H9 (cell line): ENCODE measurements at regions not wholly inside any gene's neighbourhood (a gene's known extent, or its start where the extent isn't known, plus 50 kb on each side); places are given as distances from the start of the nearest gene placed in this dataset.
A peak's percentile ranks its signal among the peaks of the same experiment; 100 is the strongest.

Source experiments
- DNase-seq: peaks from one replicate; pipeline ENCODE4 v3.0.0-alpha.2; 2017
- H2AFZ ChIP-seq: one replicate; pipeline ENCODE4 v1.6.1; 2013; ENCODE audit warnings: mild to moderate bottlenecking, low read length, control low read depth, moderate library complexity
- H2AK5ac ChIP-seq: 2 replicates; pipeline ENCODE4 v1.6.1; 2013; ENCODE audit warnings: low read length, control low read depth, mixed read lengths; ENCODE audit not compliant: insufficient read length
- H2BK120ac ChIP-seq: one replicate; pipeline ENCODE4 v1.6.1; 2013; ENCODE audit warnings: low read depth, mild to moderate bottlenecking, low read length, control low read depth, inconsistent platforms; ENCODE audit not compliant: poor library complexity, severe bottlenecking
- H2BK12ac ChIP-seq: 2 replicates; pipeline ENCODE4 v1.6.1; 2013; ENCODE audit warnings: low read length, control low read depth, mixed read lengths, low read depth; ENCODE audit not compliant: insufficient read length
- H2BK15ac ChIP-seq: 2 replicates; pipeline ENCODE4 v1.6.1; 2013; ENCODE audit warnings: low read depth, low read length, control low read depth
- H2BK20ac ChIP-seq: one replicate; pipeline ENCODE4 v1.6.1; 2013; ENCODE audit warnings: low read depth, mild to moderate bottlenecking, low read length, control low read depth, inconsistent platforms; ENCODE audit not compliant: poor library complexity, severe bottlenecking
- H2BK5ac ChIP-seq: 2 replicates; pipeline ENCODE4 v1.6.1; 2013; ENCODE audit warnings: low read length, control low read depth, mixed read lengths; ENCODE audit not compliant: insufficient read length
- H3K14ac ChIP-seq: 2 replicates; pipeline ENCODE4 v1.6.1; 2013; ENCODE audit warnings: low read length, control low read depth; ENCODE audit not compliant: insufficient read depth
- H3K18ac ChIP-seq: 2 replicates; pipeline ENCODE4 v1.6.1; 2013; ENCODE audit warnings: low read depth, mild to moderate bottlenecking, mixed read lengths, low read length, control low read depth; ENCODE audit not compliant: insufficient read length
- H3K23ac ChIP-seq: 2 replicates; pipeline ENCODE4 v1.6.1; 2013; ENCODE audit warnings: low read length, control low read depth, mixed read lengths, low read depth; ENCODE audit not compliant: insufficient read length
- H3K23me2 ChIP-seq: 2 replicates; pipeline ENCODE4 v1.6.1; 2013; ENCODE audit warnings: low read depth, mild to moderate bottlenecking, mixed read lengths, low read length, control low read depth; ENCODE audit not compliant: insufficient read length, poor library complexity, severe bottlenecking
- H3K27ac ChIP-seq: 2 replicates; pipeline ENCODE4 v1.5.1; 2013; ENCODE audit warnings: low read length, control low read depth, mixed read lengths, low read depth; ENCODE audit not compliant: insufficient read length
- H3K27me3 ChIP-seq: 2 replicates; pipeline ENCODE4 v1.6.1; 2013; ENCODE audit warnings: low read length, control low read depth, inconsistent platforms; ENCODE audit not compliant: insufficient read depth
- H3K4ac ChIP-seq: 2 replicates; pipeline ENCODE4 v1.6.1; 2013; ENCODE audit warnings: low read depth, mild to moderate bottlenecking, control low read depth, inconsistent platforms, low read length, moderate library complexity
- H3K4me1 ChIP-seq: 2 replicates; pipeline ENCODE4 v1.6.1; 2013; ENCODE audit warnings: low read length, control low read depth, inconsistent platforms; ENCODE audit not compliant: insufficient read depth
- H3K4me2 ChIP-seq: 2 replicates; pipeline ENCODE4 v1.6.1; 2013; ENCODE audit warnings: low read length, control low read depth, mixed read lengths; ENCODE audit not compliant: insufficient read length, insufficient read depth
- H3K56ac ChIP-seq: 2 replicates; pipeline ENCODE4 v1.6.1; 2013; ENCODE audit warnings: low read depth, mild to moderate bottlenecking, mixed read lengths, low read length, control low read depth; ENCODE audit not compliant: insufficient read length
- H3K79me1 ChIP-seq: 2 replicates; pipeline ENCODE4 v1.6.1; 2013; ENCODE audit warnings: low read depth, mild to moderate bottlenecking, moderate library complexity, low read length, control low read depth, inconsistent platforms; ENCODE audit not compliant: insufficient read depth, poor library complexity, severe bottlenecking
- H3K79me2 ChIP-seq: 2 replicates; pipeline ENCODE4 v1.6.1; 2013; ENCODE audit warnings: low read length, control low read depth, inconsistent platforms; ENCODE audit not compliant: insufficient read depth
- H3K9ac ChIP-seq: 2 replicates; pipeline ENCODE4 v1.6.1; 2013; ENCODE audit warnings: low read length, control low read depth, mixed read lengths; ENCODE audit not compliant: insufficient read length; ENCODE audit errors: extremely low read depth
- H3K9me3 ChIP-seq: one replicate; pipeline ENCODE4 v1.6.1; 2013; ENCODE audit warnings: low read depth, low read length, inconsistent platforms; ENCODE audit not compliant: control insufficient read depth
- H3T11ph ChIP-seq: one replicate; pipeline ENCODE4 v1.6.1; 2013; ENCODE audit warnings: mild to moderate bottlenecking, low read length, control low read depth, inconsistent platforms
- H4K20me1 ChIP-seq: one replicate; pipeline ENCODE4 v1.6.1; 2013; ENCODE audit not compliant: control insufficient read depth, insufficient read length, insufficient read depth
- H4K5ac ChIP-seq: 2 replicates; pipeline ENCODE4 v1.6.1; 2013; ENCODE audit warnings: low read depth, mild to moderate bottlenecking, mixed read lengths, low read length, control low read depth; ENCODE audit not compliant: insufficient read length
- H4K8ac ChIP-seq: replicated peaks from 2 replicates; pipeline ENCODE4 v1.6.1; 2013; ENCODE audit warnings: low read length, control low read depth, mixed read lengths, low read depth; ENCODE audit not compliant: insufficient read length
- H4K91ac ChIP-seq: 2 replicates; pipeline ENCODE4 v1.6.1; 2013; ENCODE audit warnings: low read depth, mild to moderate bottlenecking, moderate library complexity, mixed read lengths, low read length, control low read depth; ENCODE audit not compliant: insufficient read length
- H3K27ac Mint-ChIP-seq, 3 experiments: 2 replicates in 2 of 3; 3 replicates in 1 of 3; pipeline ENCODE4 v1.8.0; 2020 to 2021; ENCODE audit warnings: mixed read lengths in 3 of 3, mild to moderate bottlenecking in 1 of 3, moderate library complexity in 1 of 3
- H3K27me3 Mint-ChIP-seq: 2 replicates; pipeline ENCODE4 v1.8.0; 2021; ENCODE audit warnings: low read depth, mild to moderate bottlenecking, moderate library complexity, mixed read lengths
- H3K36me3 Mint-ChIP-seq, 3 experiments: 2 replicates in 2 of 3; 3 replicates in 1 of 3; pipeline ENCODE4 v1.8.0; 2020 to 2021; ENCODE audit warnings: low read depth in 3 of 3, mixed read lengths in 3 of 3; ENCODE audit not compliant: insufficient read depth in 1 of 3
- H3K4me1 Mint-ChIP-seq, 2 experiments: 2 replicates each; pipeline ENCODE4 v1.8.0; 2020; ENCODE audit warnings: mixed read lengths in 2 of 2
- H3K4me3 Mint-ChIP-seq, 2 experiments: 2 replicates in 1 of 2; 3 replicates in 1 of 2; pipeline ENCODE4 v1.8.0; 2020 to 2021; ENCODE audit warnings: mild to moderate bottlenecking in 2 of 2, mixed read lengths in 2 of 2, moderate library complexity in 1 of 2
- H3K9me3 Mint-ChIP-seq, 2 experiments: 2 replicates in 1 of 2; 3 replicates in 1 of 2; pipeline ENCODE4 v1.8.0; 2020; ENCODE audit warnings: mild to moderate bottlenecking in 2 of 2, mixed read lengths in 2 of 2, moderate library complexity in 1 of 2
- CTCF ChIP-seq: fragments of 200-600 bp; sonication (generic); conservative IDR thresholded peaks from 3 replicates; pipeline ENCODE4 v1.8.0; 2021; ENCODE audit warnings: antibody characterized with exemption, mild to moderate bottlenecking
- WGBS: extraction: QIAGEN DNeasy Blood & Tissue Kit; methylation state at CpG from one replicate; pipeline ENCODE4 v1.1.7; 2013; ENCODE audit warnings: missing lambda C conversion rate, low lambda C conversion rate, mixed read lengths; ENCODE audit not compliant: insufficient read length; ENCODE audit errors: extremely low coverage; 5-methylcytosine and 5-hydroxymethylcytosine counted together

GRCh38 chr20:24765316-24766142, 183.5 kb upstream of the CST7 start:
- no peak overlapping the region for H2BK15ac ChIP-seq
- H3K4me1 ChIP-seq: no peaks in the 10 kb centered on the region
- Mint-ChIP-seq H3K4me3 (no peak overlapping the region), H3K36me3 (peaks cover 0 to 3% (median 0%) of the 10 kb centered on the region in 3 experiments; a peak in 3 of 7 replicates), H3K4me1 (peaks cover 7 to 11% of the 10 kb centered on the region in 2 experiments), H3K27ac (no peak overlapping the region; a peak in 1 of 7 replicates), H3K27me3 (peaks cover 6% of the 10 kb centered on the region), H3K9me3 (peaks cover 4 to 5% of the 10 kb centered on the region in 2 experiments; a peak in 4 of 5 replicates)
- no CpG with 5 or more reads among the region's 12 CpGs for WGBS
- H3K14ac ChIP-seq: no peak overlapping the region; the same call in 1 of the 2 replicates
- no peaks in the 10 kb centered on the region for H3K9me3 ChIP-seq
- no peak overlapping the region for H3K56ac ChIP-seq
- H4K91ac ChIP-seq: no peak overlapping the region
- H3K9ac ChIP-seq: no peak overlapping the region
- no peak overlapping the region for H3K4ac ChIP-seq
- H3K79me2 ChIP-seq: no peaks in the 10 kb centered on the region
- H3K23ac ChIP-seq: no peak overlapping the region
- no peak overlapping the region for H3K27ac ChIP-seq
- no peak overlapping the region for H4K8ac ChIP-seq
- no peak for TF ChIP-seq CTCF
- H2BK120ac ChIP-seq: no peak overlapping the region
- no peak overlapping the region for H2BK20ac ChIP-seq
- H3K18ac ChIP-seq: no peak overlapping the region
- H4K20me1 ChIP-seq: no peaks in the 10 kb centered on the region
- no peaks in the 10 kb centered on the region for H3K79me1 ChIP-seq
- H2BK5ac ChIP-seq: no peak overlapping the region
- no peaks in the 10 kb centered on the region for H3K23me2 ChIP-seq
- no peaks in the 10 kb centered on the region; the same call in 1 of the 2 replicates for H3K27me3 ChIP-seq
- H3T11ph ChIP-seq: no peak overlapping the region
- H2BK12ac ChIP-seq: no peak overlapping the region
- no peak overlapping the region for H3K4me2 ChIP-seq
- no peak overlapping the region for H2AFZ ChIP-seq
- H4K5ac ChIP-seq: no peak overlapping the region
- DNase-seq: peak; percentile 12
- H2AK5ac ChIP-seq: no peak overlapping the region
